ENCODE measurements at regions not wholly inside any gene's neighbourhood (a gene's known extent, or its start where the extent isn't known, plus 50 kb on each side); places are given as distances from the start of the nearest gene placed in this dataset.

GRCh38 chr3:176479248-176479647 lies 718.0 kb downstream of the TBL1XR1 start:
- H3K4me1 Mint-ChIP-seq (ENCODE audit: unreplicated experiment) = peaks cover 4% of the 10 kb centered on the region
- no peak overlapping the region for H3K4me3 Mint-ChIP-seq (ENCODE audit: unreplicated experiment)
- no peaks in the 10 kb centered on the region for H3K9me3 Mint-ChIP-seq (ENCODE audit: unreplicated experiment)
- H3K27me3 Mint-ChIP-seq (ENCODE audit: unreplicated experiment) = no peaks in the 10 kb centered on the region
- no peaks in the 10 kb centered on the region for H3K36me3 Mint-ChIP-seq (ENCODE audit: low read depth, unreplicated experiment)
- DNase-seq (ENCODE audit: low spot score) = no peak
- TF ChIP-seq, protein P1, sequence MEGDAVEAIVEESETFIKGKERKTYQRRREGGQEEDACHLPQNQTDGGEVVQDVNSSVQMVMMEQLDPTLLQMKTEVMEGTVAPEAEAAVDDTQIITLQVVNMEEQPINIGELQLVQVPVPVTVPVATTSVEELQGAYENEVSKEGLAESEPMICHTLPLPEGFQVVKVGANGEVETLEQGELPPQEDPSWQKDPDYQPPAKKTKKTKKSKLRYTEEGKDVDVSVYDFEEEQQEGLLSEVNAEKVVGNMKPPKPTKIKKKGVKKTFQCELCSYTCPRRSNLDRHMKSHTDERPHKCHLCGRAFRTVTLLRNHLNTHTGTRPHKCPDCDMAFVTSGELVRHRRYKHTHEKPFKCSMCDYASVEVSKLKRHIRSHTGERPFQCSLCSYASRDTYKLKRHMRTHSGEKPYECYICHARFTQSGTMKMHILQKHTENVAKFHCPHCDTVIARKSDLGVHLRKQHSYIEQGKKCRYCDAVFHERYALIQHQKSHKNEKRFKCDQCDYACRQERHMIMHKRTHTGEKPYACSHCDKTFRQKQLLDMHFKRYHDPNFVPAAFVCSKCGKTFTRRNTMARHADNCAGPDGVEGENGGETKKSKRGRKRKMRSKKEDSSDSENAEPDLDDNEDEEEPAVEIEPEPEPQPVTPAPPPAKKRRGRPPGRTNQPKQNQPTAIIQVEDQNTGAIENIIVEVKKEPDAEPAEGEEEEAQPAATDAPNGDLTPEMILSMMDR (IDR thresholded peaks at IDR 0.05; ENCODE audit: unreplicated experiment) = no peak
- H3K27ac Mint-ChIP-seq (ENCODE audit: unreplicated experiment) = no peak overlapping the region

DNA sequence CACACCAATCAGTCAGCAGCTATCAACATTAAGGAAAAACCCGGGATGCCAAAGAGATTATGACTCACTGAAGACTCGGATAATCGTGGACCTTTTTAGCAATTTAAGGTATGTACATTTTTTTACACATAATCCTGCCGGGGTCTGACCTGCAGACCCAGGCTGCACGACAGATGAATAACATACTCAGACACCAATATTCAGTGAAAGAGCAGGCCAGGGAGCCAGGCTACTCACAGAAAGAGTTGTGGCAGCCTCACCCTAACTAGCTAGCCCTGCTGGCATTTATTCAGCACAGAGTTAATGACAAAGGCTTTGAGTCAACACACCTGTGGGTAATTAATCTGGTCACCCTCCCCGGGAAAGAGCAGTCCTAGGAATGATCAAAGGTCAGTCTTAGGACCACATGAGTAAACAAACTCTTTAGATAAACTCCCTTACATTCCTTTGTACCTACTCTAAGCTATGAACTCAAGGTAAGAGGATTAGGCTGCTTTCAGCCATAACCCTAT lies 727.5 kb downstream of the TBL1XR1 start:
- no peak for DNase-seq (ENCODE audit: low spot score)
- Mint-ChIP-seq H3K4me3 (ENCODE audit: unreplicated experiment) (no peak overlapping the region), H3K36me3 (ENCODE audit: low read depth, unreplicated experiment) (no peaks in the 10 kb centered on the region), H3K27ac (ENCODE audit: unreplicated experiment) (no peak overlapping the region), H3K9me3 (ENCODE audit: unreplicated experiment) (no peaks in the 10 kb centered on the region), H3K4me1 (ENCODE audit: unreplicated experiment) (no peaks in the 10 kb centered on the region), H3K27me3 (ENCODE audit: unreplicated experiment) (peaks cover 2% of the 10 kb centered on the region)
- TF ChIP-seq, protein P1 (IDR thresholded peaks at IDR 0.05; ENCODE audit: unreplicated experiment) = no peak

- Mint-ChIP-seq H3K27ac (ENCODE audit: unreplicated experiment) (no peak overlapping the region), H3K9me3 (ENCODE audit: unreplicated experiment) (no peaks in the 10 kb centered on the region)
- DNase-seq (ENCODE audit: low spot score) = no peak
Observed at GRCh38 chr3:176463610-176464009, 733.7 kb downstream of the TBL1XR1 start.

GRCh38 chr3:176447369-176447768 lies 749.9 kb downstream of the TBL1XR1 start:
- Mint-ChIP-seq H3K4me1 (ENCODE audit: unreplicated experiment) (no peaks in the 10 kb centered on the region), H3K9me3 (ENCODE audit: unreplicated experiment) (no peaks in the 10 kb centered on the region), H3K27ac (ENCODE audit: unreplicated experiment) (no peak overlapping the region), H3K27me3 (ENCODE audit: unreplicated experiment) (peaks cover 3% of the 10 kb centered on the region), H3K36me3 (ENCODE audit: low read depth, unreplicated experiment) (no peaks in the 10 kb centered on the region), H3K4me3 (ENCODE audit: unreplicated experiment) (no peak overlapping the region)
- TF ChIP-seq, protein P1 (IDR thresholded peaks at IDR 0.05; ENCODE audit: unreplicated experiment) = no peak
- DNase-seq (ENCODE audit: low spot score) = no peak

More at GRCh38 chr3:176463610-176464009, 733.7 kb downstream of the TBL1XR1 start:
- no peaks in the 10 kb centered on the region for H3K36me3 Mint-ChIP-seq (ENCODE audit: low read depth, unreplicated experiment)
- TF ChIP-seq, protein P1 (IDR thresholded peaks at IDR 0.05; ENCODE audit: unreplicated experiment) = no peak
- H3K4me1 Mint-ChIP-seq (ENCODE audit: unreplicated experiment) = no peaks in the 10 kb centered on the region
- H3K4me3 Mint-ChIP-seq (ENCODE audit: unreplicated experiment) = no peak overlapping the region
- H3K27me3 Mint-ChIP-seq (ENCODE audit: unreplicated experiment) = no peaks in the 10 kb centered on the region

GRCh38 chr3:176442326-176442725 lies 755.0 kb downstream of the TBL1XR1 start:
- Mint-ChIP-seq H3K4me1 (ENCODE audit: unreplicated experiment) (no peaks in the 10 kb centered on the region), H3K27ac (ENCODE audit: unreplicated experiment) (no peak overlapping the region), H3K4me3 (ENCODE audit: unreplicated experiment) (no peak overlapping the region), H3K27me3 (ENCODE audit: unreplicated experiment) (no peaks in the 10 kb centered on the region), H3K36me3 (ENCODE audit: low read depth, unreplicated experiment) (no peaks in the 10 kb centered on the region), H3K9me3 (ENCODE audit: unreplicated experiment) (no peaks in the 10 kb centered on the region)
- TF ChIP-seq, protein P1 (IDR thresholded peaks at IDR 0.05; ENCODE audit: unreplicated experiment) = no peak
- no peak for DNase-seq (ENCODE audit: low spot score)

Measured in endothelial cell (in vitro differentiated cells).